H1 (cell line): ENCODE measurements at regions not wholly inside any gene's neighbourhood (a gene's known extent, or its start where the extent isn't known, plus 50 kb on each side); places are given as distances from the start of the nearest gene placed in this dataset.

Experiments used
- BACH1 ChIP-seq: IDR thresholded peaks from 2 replicates; pipeline ENCODE4 v1.6.1; 2012; ENCODE audit warnings: low read length, improper control_type of control experiment
- BRCA1 ChIP-seq: IDR thresholded peaks from 2 replicates; pipeline ENCODE4 v1.6.1; 2012; ENCODE audit warnings: low read depth, low read length, improper control_type of control experiment
- CBX8 ChIP-seq: fragments of 300-800, 300-1000 bp; sonication (generic); IDR thresholded peaks from 2 replicates; pipeline ENCODE4 v1.7.1; 2016; ENCODE audit warnings: low read depth, low read length, borderline replicate concordance
- CHD7 ChIP-seq: fragments of 300-600 bp; sonication (generic); IDR thresholded peaks from 2 replicates; pipeline ENCODE4 v1.7.1; 2012; ENCODE audit warnings: low read length, moderate library complexity, mild to moderate bottlenecking, inconsistent platforms; ENCODE audit not compliant: insufficient replicate concordance
- CTBP2 ChIP-seq: IDR thresholded peaks from 2 replicates; pipeline ENCODE4 v1.7.0; 2011; ENCODE audit warnings: borderline replicate concordance, mild to moderate bottlenecking, moderate library complexity, mixed read lengths, low read length; ENCODE audit not compliant: insufficient read depth, insufficient read length
- E2F6 ChIP-seq: IDR thresholded peaks from 2 replicates; pipeline ENCODE4 v1.6.1; 2012; ENCODE audit warnings: inconsistent platforms
- JUN ChIP-seq: IDR thresholded peaks from 2 replicates; pipeline ENCODE4 v1.6.1; 2011; ENCODE audit warnings: low read depth, mild to moderate bottlenecking, improper control_type of control experiment, low read length
- SAP30 ChIP-seq: fragments of 300-600 bp; sonication (generic); IDR thresholded peaks from 2 replicates; pipeline ENCODE4 v1.7.1; 2012; ENCODE audit warnings: low read length, moderate library complexity, mild to moderate bottlenecking, inconsistent platforms; ENCODE audit not compliant: insufficient read depth, insufficient replicate concordance
- SP1 ChIP-seq: IDR thresholded peaks from 2 replicates; pipeline ENCODE4 v1.6.1; 2011; ENCODE audit warnings: low read depth, low read length
- USF2 ChIP-seq: IDR thresholded peaks from 2 replicates; pipeline ENCODE4 v1.6.1; 2011; ENCODE audit warnings: low read length, improper control_type of control experiment

GRCh38 chr6:166024252-166024651, 143.4 kb downstream of the TBXT start (continued):
- no peak for TF ChIP-seq CHD7
- TF ChIP-seq JUN, result no peak
- TF ChIP-seq BRCA1, result no peak
- TF ChIP-seq SP1, result no peak
- TF ChIP-seq CBX8, result no peak
- TF ChIP-seq USF2, result no peak
- no peak for TF ChIP-seq BACH1
- no peak for TF ChIP-seq CTBP2
- TF ChIP-seq E2F6, result no peak
- no peak for TF ChIP-seq SAP30
